ENCODE measurements at regions not wholly inside any gene's neighbourhood (a gene's known extent, or its start where the extent isn't known, plus 50 kb on each side); places are given as distances from the start of the nearest gene placed in this dataset.

DNA sequence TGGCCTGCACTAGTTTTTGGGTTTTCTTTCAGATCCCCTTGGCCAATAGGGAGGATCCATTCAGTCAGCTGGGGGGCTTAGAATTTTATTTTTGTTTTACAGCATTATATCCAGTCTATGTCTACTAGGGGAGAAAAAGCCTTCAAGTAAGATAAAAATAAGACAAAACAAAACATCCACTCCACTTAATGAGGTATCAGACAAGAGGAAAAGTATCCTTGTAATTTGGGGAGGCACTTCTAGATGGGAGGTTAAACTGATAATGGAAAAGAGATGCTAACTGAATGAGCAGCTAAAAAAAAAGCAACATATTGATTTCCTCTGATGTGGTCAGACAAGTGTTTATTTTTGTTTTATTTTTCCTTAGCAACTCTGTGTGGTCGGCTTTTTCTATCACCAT lies 278.0 kb upstream of the ANO3 start:
- Histone ChIP-seq H4K20me1 (ENCODE audit: control insufficient read depth, extremely low read depth, insufficient read depth, low read length) (no peaks in the 10 kb centered on the region), H3K4me1 (ENCODE audit: control insufficient read depth, extremely low read depth, insufficient read depth, low read length) (no peaks in the 10 kb centered on the region), H3K9ac (ENCODE audit: control insufficient read depth, extremely low read depth, insufficient read depth, low read length) (no peak overlapping the region), H3K9me1 (ENCODE audit: control insufficient read depth, extremely low read depth, insufficient read depth, low read length) (no peaks in the 10 kb centered on the region), H3K36me3 (ENCODE audit: control insufficient read depth in 2 of 2, extremely low read depth in 1 of 2, insufficient read depth in 2 of 2, low read length in 2 of 2) (no peaks in the 10 kb centered on the region), H3K9me3 (ENCODE audit: control insufficient read depth, low read depth, low read length) (no peaks in the 10 kb centered on the region), H3K27me3 (ENCODE audit: control insufficient read depth, extremely low read depth, insufficient read depth, low read length) (no peaks in the 10 kb centered on the region), H3K4me2 (ENCODE audit: control insufficient read depth, extremely low read depth, insufficient read depth, low read depth, low read length) (no peak overlapping the region), H3K4me3 (ENCODE audit: control insufficient read depth in 2 of 3, extremely low read depth in 1 of 3, insufficient read depth in 2 of 3, low read depth in 1 of 3, low read length in 3 of 3) (no peak overlapping the region), H2AFZ (ENCODE audit: control insufficient read depth, low read length) (no peak overlapping the region), H3K27ac (ENCODE audit: control insufficient read depth, insufficient read depth, low read length) (no peak overlapping the region), H3K79me2 (ENCODE audit: control insufficient read depth, insufficient read depth, low read length) (no peaks in the 10 kb centered on the region)
- DNase-seq (ENCODE audit: low read depth, low spot score): no peak
- dilution Hi-C loops (cut with MboI; ENCODE audit: extremely low pct_ligation_motif_present, low sequenced_read_pairs): no loop called here
- no peak for FAIRE-seq
- no peak for TF ChIP-seq EZH2 (IDR thresholded peaks at IDR 0.05; ENCODE audit: low read length)
- TF ChIP-seq, protein P1, sequence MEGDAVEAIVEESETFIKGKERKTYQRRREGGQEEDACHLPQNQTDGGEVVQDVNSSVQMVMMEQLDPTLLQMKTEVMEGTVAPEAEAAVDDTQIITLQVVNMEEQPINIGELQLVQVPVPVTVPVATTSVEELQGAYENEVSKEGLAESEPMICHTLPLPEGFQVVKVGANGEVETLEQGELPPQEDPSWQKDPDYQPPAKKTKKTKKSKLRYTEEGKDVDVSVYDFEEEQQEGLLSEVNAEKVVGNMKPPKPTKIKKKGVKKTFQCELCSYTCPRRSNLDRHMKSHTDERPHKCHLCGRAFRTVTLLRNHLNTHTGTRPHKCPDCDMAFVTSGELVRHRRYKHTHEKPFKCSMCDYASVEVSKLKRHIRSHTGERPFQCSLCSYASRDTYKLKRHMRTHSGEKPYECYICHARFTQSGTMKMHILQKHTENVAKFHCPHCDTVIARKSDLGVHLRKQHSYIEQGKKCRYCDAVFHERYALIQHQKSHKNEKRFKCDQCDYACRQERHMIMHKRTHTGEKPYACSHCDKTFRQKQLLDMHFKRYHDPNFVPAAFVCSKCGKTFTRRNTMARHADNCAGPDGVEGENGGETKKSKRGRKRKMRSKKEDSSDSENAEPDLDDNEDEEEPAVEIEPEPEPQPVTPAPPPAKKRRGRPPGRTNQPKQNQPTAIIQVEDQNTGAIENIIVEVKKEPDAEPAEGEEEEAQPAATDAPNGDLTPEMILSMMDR (optimal IDR thresholded peaks at IDR 0.05 in 1 of 3, IDR thresholded peaks at IDR 0.05 in 1 of 3, conservative IDR thresholded peaks at IDR 0.05 in 1 of 3; ENCODE audit: extremely low read depth in 1 of 3, insufficient read depth in 2 of 3, low read length in 3 of 3): no peak

DNA sequence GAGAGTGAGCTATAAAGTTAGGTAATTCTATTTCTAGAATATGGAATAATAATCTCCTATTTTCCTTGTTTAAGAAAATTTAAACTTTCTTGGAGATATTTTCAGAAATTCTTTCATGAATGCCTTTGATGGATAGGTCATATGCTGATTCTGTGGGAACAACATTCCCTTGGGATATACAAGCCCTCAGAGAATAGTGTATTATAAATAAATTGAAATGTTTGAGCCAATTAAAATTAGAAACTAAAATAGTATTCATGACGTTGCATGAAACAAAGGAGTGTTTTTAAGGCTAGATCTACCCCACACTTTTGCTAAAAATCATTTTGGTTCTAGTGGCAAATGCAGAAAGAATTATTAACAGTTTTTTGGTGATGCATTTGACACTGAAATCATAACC lies 269.3 kb upstream of the ANO3 start:
- DNase-seq (ENCODE audit: low read depth, low spot score) (no peak), FAIRE-seq (no peak)
- Histone ChIP-seq H3K27me3 (ENCODE audit: control insufficient read depth, extremely low read depth, insufficient read depth, low read length) (no peaks in the 10 kb centered on the region), H4K20me1 (ENCODE audit: control insufficient read depth, extremely low read depth, insufficient read depth, low read length) (no peaks in the 10 kb centered on the region), H3K4me1 (ENCODE audit: control insufficient read depth, extremely low read depth, insufficient read depth, low read length) (no peaks in the 10 kb centered on the region), H3K36me3 (ENCODE audit: control insufficient read depth in 2 of 2, extremely low read depth in 1 of 2, insufficient read depth in 2 of 2, low read length in 2 of 2) (no peaks in the 10 kb centered on the region), H3K9ac (ENCODE audit: control insufficient read depth, extremely low read depth, insufficient read depth, low read length) (no peak overlapping the region), H3K9me1 (ENCODE audit: control insufficient read depth, extremely low read depth, insufficient read depth, low read length) (no peaks in the 10 kb centered on the region), H3K27ac (ENCODE audit: control insufficient read depth, insufficient read depth, low read length) (no peak overlapping the region), H3K4me2 (ENCODE audit: control insufficient read depth, extremely low read depth, insufficient read depth, low read depth, low read length) (no peak overlapping the region), H2AFZ (ENCODE audit: control insufficient read depth, low read length) (no peak overlapping the region), H3K4me3 (ENCODE audit: control insufficient read depth in 2 of 3, extremely low read depth in 1 of 3, insufficient read depth in 2 of 3, low read depth in 1 of 3, low read length in 3 of 3) (no peak overlapping the region), H3K79me2 (ENCODE audit: control insufficient read depth, insufficient read depth, low read length) (no peaks in the 10 kb centered on the region), H3K9me3 (ENCODE audit: control insufficient read depth, low read depth, low read length) (no peaks in the 10 kb centered on the region)
- TF ChIP-seq EZH2 (IDR thresholded peaks at IDR 0.05; ENCODE audit: low read length): no peak
- TF ChIP-seq, protein P1 (optimal IDR thresholded peaks at IDR 0.05 in 1 of 3, IDR thresholded peaks at IDR 0.05 in 1 of 3, conservative IDR thresholded peaks at IDR 0.05 in 1 of 3; ENCODE audit: extremely low read depth in 1 of 3, insufficient read depth in 2 of 3, low read length in 3 of 3): no peak
- dilution Hi-C loops (cut with MboI; ENCODE audit: extremely low pct_ligation_motif_present, low sequenced_read_pairs): no loop called here

All from keratinocyte (primary cell).